ENCODE measurements at regions not wholly inside any gene's neighbourhood (a gene's known extent, or its start where the extent isn't known, plus 50 kb on each side); places are given as distances from the start of the nearest gene placed in this dataset.

DNA sequence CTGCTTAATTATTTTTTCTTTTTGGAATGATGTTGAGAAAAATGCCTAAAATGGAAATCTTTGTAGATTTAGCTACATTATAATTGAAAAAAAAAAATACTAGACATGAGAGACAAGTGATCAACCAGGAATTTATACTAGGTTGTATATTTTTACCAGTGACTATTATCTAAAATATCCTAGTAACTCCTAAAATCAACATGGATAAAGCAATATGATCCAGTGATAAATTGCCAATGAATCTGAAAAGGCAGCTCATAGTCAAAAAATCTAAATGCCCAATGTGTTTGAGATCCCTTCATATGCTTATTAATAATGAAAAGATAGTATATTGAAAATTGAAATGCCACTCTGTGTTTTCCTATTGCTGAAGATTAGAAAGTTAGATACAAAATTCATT, 778.2 kb downstream of the MTRR start (continued):
- TF ChIP-seq AR (CRISPR knock-in tag; IDR thresholded peaks at IDR 0.05) (no peak), ELF4 (CRISPR knock-in tag; IDR thresholded peaks at IDR 0.05; ENCODE audit: low read depth) (no peak)

DNA sequence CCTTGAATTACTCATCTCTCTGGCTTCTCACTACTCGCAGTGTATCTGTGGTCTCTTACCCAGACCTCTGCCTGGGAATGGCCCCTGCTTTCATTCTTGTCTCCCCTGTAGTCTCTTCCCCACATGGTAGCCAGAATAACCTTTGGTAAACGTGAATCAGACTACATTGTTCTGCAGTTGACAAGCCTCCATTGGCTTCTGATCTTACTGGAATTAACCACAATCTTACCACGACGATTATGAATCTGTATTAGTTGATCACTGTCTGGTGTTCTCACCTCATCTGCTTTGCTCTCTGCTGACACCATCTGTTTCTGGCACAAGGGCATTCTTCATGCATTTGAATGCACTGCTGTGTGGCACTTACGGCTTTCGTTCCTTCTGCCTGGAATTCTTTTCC, 781.2 kb downstream of the MTRR start:
- no peaks in the 10 kb centered on the region for H3K4me1 Mint-ChIP-seq
- ChIA-PET CTCF (no interaction called here), POLR2A (no interaction called here)
- H3K4me3 Mint-ChIP-seq = no peak overlapping the region
- H3K27me3 Mint-ChIP-seq (ENCODE audit: low read depth) = no peaks in the 10 kb centered on the region
- H3K36me3 Mint-ChIP-seq = no peaks in the 10 kb centered on the region
- DNase-seq (ENCODE audit: low spot score) = no peak
- TF ChIP-seq MXD4 (CRISPR knock-in tag; IDR thresholded peaks at IDR 0.05; ENCODE audit: borderline replicate concordance) (no peak), ETV6 (CRISPR knock-in tag; IDR thresholded peaks at IDR 0.05) (no peak), ZNF219 (CRISPR knock-in tag; IDR thresholded peaks at IDR 0.05; ENCODE audit: borderline replicate concordance) (no peak), ZBTB43 (CRISPR knock-in tag; IDR thresholded peaks at IDR 0.05) (no peak), TEAD1 (CRISPR knock-in tag; IDR thresholded peaks at IDR 0.05) (no peak), ZNF317 (CRISPR knock-in tag; IDR thresholded peaks at IDR 0.05; ENCODE audit: borderline replicate concordance, low read depth) (no peak), EMX1 (CRISPR knock-in tag; IDR thresholded peaks at IDR 0.05) (no peak), ZNF425 (CRISPR knock-in tag; conservative IDR thresholded peaks at IDR 0.05) (no peak), ZBTB21 (CRISPR knock-in tag; IDR thresholded peaks at IDR 0.05; ENCODE audit: borderline replicate concordance) (no peak)
- TF ChIP-seq, protein P1, sequence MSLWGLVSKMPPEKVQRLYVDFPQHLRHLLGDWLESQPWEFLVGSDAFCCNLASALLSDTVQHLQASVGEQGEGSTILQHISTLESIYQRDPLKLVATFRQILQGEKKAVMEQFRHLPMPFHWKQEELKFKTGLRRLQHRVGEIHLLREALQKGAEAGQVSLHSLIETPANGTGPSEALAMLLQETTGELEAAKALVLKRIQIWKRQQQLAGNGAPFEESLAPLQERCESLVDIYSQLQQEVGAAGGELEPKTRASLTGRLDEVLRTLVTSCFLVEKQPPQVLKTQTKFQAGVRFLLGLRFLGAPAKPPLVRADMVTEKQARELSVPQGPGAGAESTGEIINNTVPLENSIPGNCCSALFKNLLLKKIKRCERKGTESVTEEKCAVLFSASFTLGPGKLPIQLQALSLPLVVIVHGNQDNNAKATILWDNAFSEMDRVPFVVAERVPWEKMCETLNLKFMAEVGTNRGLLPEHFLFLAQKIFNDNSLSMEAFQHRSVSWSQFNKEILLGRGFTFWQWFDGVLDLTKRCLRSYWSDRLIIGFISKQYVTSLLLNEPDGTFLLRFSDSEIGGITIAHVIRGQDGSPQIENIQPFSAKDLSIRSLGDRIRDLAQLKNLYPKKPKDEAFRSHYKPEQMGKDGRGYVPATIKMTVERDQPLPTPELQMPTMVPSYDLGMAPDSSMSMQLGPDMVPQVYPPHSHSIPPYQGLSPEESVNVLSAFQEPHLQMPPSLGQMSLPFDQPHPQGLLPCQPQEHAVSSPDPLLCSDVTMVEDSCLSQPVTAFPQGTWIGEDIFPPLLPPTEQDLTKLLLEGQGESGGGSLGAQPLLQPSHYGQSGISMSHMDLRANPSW (CRISPR knock-in tag; conservative IDR thresholded peaks at IDR 0.05; ENCODE audit: low read depth) = no peak
- no peak overlapping the region for H3K27ac Mint-ChIP-seq
- peaks cover 4% of the 10 kb centered on the region for H3K9me3 Mint-ChIP-seq
- no peak for ATAC-seq

DNA sequence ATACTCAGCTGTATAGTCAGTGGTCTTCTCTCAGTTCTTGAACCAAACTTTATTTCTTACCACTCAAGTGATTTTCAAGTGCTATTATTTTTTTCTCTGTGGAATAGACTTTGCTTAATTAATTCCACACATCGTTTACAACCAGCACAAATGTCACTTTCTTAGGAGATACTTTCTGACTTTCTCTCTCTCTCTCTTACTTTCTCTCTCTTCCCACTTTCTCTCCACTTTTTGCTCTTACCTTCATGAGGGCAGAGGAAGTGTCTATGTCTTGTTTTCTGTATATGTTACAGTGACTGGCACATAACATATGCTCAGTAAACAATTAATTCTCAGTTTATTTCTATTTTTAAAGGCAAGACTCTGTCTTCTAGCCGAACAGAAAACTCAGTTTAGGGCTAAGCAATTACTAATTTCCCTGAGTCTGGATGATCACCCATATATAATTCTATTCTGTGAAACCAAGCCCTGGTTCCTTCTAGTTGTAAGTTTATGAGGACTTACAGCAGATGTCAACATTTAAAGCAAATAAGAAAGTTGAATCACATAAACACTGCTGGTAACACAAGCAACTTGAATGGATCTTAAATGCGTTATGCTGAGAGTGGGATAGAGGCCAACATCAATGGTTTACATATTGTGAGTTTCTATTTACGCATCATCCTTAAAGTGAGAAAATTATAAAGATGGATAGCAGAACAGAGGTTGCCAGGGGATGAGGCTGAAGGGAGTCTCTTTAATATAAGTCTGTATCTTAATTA, 791.4 kb downstream of the MTRR start:
- ATAC-seq = no peak
- H3K36me3 Mint-ChIP-seq = no peaks in the 10 kb centered on the region
- ChIA-PET CTCF (no interaction called here), POLR2A (no interaction called here)
- no peaks in the 10 kb centered on the region for H3K27me3 Mint-ChIP-seq (ENCODE audit: low read depth)
- no peak for DNase-seq (ENCODE audit: low spot score)
- H3K4me3 Mint-ChIP-seq = no peak overlapping the region
- peaks cover 6% of the 10 kb centered on the region; the same call in 1 of the 2 replicates for H3K9me3 Mint-ChIP-seq
- no peaks in the 10 kb centered on the region for H3K4me1 Mint-ChIP-seq
- H3K27ac Mint-ChIP-seq = no peak overlapping the region
- TF ChIP-seq, protein P2, sequence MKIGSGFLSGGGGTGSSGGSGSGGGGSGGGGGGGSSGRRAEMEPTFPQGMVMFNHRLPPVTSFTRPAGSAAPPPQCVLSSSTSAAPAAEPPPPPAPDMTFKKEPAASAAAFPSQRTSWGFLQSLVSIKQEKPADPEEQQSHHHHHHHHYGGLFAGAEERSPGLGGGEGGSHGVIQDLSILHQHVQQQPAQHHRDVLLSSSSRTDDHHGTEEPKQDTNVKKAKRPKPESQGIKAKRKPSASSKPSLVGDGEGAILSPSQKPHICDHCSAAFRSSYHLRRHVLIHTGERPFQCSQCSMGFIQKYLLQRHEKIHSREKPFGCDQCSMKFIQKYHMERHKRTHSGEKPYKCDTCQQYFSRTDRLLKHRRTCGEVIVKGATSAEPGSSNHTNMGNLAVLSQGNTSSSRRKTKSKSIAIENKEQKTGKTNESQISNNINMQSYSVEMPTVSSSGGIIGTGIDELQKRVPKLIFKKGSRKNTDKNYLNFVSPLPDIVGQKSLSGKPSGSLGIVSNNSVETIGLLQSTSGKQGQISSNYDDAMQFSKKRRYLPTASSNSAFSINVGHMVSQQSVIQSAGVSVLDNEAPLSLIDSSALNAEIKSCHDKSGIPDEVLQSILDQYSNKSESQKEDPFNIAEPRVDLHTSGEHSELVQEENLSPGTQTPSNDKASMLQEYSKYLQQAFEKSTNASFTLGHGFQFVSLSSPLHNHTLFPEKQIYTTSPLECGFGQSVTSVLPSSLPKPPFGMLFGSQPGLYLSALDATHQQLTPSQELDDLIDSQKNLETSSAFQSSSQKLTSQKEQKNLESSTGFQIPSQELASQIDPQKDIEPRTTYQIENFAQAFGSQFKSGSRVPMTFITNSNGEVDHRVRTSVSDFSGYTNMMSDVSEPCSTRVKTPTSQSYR (CRISPR knock-in tag; IDR thresholded peaks at IDR 0.05) = no peak
- TF ChIP-seq ATF3 (CRISPR knock-in tag; conservative IDR thresholded peaks at IDR 0.05) = no peak
- TF ChIP-seq HMGA2 (CRISPR knock-in tag; IDR thresholded peaks at IDR 0.05) = no peak
- TF ChIP-seq MLX (CRISPR knock-in tag; IDR thresholded peaks at IDR 0.05) = no peak
- TF ChIP-seq ZNF219 (CRISPR knock-in tag; IDR thresholded peaks at IDR 0.05; ENCODE audit: borderline replicate concordance) = no peak
